ENCODE measurements at regions not wholly inside any gene's neighbourhood (a gene's known extent, or its start where the extent isn't known, plus 50 kb on each side); places are given as distances from the start of the nearest gene placed in this dataset.
"Not testable (repeated sequence)": the region's sequence is repeated elsewhere in the genome, so short reads cannot be mapped to it uniquely, and the experiment has no call there.

DNA sequence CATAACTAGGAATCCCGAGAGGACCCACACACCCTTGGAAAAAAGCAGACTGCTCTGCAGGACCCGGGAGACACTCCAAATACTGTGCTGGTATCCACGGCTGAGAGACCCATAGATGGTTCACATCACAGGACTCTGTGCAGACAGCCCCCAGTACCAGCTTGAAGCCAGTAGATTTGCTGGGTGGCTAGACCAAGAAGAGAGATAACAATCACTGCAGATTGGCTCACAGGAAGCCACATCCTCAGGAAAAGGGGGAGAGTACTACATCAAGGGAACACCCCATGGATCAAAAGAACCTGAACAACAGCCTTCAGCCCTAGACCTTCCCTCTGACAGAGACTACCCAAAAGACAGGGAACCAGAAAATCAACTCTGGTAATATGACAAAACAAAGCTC, 223.8 kb upstream of the LRATD1 start:
- no peak for DNase-seq

GRCh38 chr2:14417551-14417950, 215.0 kb upstream of the LRATD1 start:
- DNase-seq = no peak

- DNase-seq = no peak
These were observed 214.4 kb upstream of the LRATD1 start for GRCh38 chr2:14418115-14418514.

DNA sequence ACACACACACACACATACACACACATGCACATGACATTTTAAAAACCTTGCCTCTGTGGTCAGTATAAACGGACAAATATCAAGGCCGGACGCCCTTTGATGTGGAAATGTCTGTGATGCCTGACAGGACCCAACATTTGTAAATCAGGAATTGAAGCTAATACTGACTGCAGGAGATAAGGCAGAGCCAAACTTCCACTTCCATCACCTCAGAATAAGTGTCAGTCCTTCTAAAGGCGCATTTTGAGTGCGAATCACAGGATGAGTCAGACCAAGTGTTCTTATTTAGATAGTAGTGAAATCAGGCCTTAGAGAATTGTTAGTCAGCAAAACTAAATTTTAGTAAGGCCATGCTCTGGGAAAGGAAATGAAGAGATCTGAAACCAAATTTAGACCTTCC, 211.7 kb upstream of the LRATD1 start:
- no peak for DNase-seq

DNA sequence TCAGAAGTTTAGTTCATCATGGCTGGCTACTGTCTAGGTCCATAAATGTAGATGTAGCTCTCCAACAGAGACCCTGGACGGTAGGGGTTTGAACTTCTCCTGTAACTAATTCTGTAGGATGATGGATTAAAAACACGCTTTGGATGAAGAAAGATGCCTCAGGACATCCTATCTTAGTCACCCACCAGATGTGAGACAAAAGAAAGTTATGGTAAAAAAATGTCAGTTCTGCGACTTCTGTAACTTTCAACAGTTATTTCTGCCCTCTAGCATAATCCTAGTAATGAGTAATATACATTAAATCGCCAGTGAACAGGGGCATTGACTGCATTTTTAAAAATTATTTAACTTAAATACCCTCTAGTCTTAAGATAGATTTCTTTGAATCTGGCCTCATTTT, 210.1 kb upstream of the LRATD1 start:
- no peak for DNase-seq

- DNase-seq = no peak
These were observed 209.2 kb upstream of the LRATD1 start for GRCh38 chr2:14423145-14423906.

- DNase-seq = no peak
These were observed 207.8 kb upstream of the LRATD1 start for GRCh38 chr2:14424478-14425390.

- no peak for DNase-seq
These were observed 206.6 kb upstream of the LRATD1 start for GRCh38 chr2:14425869-14426268.

DNA sequence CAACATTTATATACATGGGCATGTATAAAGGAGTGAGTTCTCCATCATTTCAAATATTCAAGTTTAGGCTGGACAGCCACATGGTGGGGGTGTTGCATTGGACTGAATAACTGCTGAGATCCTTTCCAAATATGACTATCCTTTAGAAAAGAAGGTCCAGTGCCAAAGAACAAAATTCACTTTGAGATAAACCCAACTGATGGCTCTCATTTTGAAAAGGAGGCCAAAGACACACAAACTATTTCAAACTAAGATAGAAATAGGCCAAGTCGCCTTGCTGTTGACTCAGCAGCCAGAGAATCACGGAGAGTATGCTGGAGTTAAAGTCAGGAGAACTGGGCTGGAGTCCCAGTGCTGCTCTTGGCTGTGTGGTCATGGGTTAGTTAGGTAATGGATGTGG, 204.5 kb upstream of the LRATD1 start:
- no peak for DNase-seq

DNA sequence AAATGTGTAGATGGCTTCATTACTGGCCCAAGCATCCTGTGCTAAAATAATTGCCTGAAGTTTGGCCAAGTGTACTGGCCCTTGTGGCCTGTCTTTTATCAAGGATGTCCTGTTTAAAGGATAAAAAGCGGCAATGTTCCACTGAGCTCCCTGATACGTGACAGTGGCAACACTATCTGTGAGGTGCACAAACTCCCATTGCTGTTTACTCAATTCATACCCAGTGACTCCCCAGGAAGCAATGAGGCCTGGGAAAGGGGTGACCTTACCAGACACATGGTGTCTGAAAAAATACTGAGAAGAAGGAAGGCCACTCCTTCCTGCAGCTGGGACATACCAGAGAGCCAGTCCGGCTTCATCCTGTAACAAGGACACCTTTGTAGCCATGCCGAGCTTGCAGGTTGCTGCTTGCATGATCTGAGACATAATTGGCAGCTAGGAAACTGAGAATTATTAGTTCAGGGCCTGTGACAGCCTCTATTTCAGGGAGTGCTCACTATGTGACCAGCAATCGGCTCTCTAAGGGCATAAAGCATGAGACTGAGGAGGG, 198.5 kb upstream of the LRATD1 start:
- DNase-seq = no peak

DNA sequence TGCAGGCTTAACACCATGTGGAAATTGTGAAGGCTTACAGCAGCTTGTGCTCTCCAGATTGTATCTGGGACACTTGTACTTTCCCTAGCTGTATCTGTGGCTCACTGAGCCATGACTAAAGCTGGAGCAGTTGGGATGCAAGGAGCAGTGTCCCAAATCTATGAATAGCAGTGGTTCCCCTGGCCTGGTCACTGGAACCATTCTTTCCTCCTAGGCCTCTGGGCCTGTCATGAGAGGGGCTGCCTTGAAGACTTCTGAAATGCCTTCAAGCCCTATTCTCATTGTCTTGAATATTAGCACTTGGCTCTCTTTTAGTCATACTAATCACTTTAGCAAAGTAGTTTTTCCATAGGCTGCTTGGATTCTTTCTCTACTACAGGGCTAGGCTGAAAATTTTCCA, 186.8 kb upstream of the LRATD1 start:
- no peak for DNase-seq

- no peak for DNase-seq
These were observed 184.2 kb upstream of the LRATD1 start for GRCh38 chr2:14448340-14448739.

- DNase-seq = no peak
These were observed 181.2 kb upstream of the LRATD1 start for GRCh38 chr2:14451312-14451711.

DNA sequence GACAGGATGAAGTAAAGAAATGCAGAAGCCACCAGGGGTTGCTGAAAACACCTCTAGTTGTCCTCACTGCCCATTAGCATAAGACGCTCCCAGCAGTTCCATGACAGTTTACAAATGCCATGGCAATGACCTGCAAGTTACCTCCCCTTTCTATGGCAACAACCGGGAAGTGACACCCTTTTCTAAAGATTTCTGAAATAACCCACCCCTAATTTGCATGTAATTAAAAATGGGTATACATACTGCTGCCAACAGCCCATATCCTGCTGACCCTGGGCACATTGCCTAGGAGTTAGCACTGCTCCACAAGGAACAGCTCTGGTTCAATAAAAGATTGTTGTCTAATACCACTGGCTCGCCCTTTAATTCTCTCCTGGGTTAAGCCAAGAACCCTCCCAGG, 178.3 kb upstream of the LRATD1 start:
- DNase-seq = no peak

- no peak for DNase-seq
These were observed 172.7 kb upstream of the LRATD1 start for GRCh38 chr2:14459786-14460325.

GRCh38 chr2:14475994-14476393, 156.5 kb upstream of the LRATD1 start:
- DNase-seq = no peak

DNA sequence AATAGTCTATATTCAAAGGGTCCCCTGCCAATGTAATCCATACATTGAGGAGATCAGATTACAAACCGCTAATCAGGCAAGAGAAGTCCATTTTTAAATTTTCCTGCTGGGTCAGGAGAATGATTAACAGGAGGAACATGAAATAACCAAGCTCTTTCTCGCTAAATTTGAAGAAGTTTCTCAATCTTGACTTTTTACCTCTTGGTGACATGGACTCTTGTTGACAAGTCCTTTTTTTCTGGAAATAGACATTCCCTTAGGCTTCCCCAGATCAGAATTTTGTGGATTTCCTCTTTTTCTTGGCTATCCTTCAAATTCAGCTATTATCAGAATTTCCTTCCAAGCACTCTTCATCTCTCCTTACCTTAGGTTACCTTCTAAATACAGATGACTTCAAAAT, 153.0 kb upstream of the LRATD1 start:
- no peak for DNase-seq

DNA sequence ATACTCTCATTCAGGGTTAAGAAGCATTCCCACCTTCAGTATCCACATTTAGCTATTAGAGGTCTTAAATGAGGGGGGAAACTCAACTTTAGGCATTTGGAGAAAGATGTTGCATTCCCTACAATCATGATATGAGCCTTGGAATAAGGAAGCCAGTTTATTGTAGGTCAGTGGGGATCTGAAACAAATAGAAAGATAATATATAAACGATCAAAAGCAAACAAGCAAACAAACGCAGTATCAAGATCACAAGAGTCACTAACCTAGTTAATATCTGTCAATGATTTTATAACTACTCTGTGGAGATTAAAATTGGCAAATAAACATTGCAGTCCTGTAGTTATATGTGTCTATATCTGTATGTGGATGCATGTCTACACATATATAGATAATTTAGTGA, 152.4 kb upstream of the LRATD1 start:
- DNase-seq = no peak

DNA sequence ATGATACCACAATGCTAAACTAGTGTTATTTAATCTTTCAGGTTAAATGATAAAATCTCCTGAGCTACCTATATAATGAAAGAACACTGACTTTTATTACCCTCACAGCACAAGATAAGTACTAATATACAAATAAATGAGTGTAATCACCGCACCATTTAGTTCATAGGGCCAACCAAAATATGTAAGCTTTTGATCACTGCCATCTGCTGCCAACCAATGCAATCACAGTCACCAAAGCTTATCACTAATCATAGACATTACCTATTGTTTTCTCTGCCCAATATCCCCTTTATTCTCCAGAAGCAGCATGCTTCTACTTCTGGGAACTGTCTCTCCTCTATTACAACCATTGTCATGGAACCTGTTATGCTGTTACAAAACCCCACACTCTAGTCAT, 151.6 kb upstream of the LRATD1 start:
- no peak for DNase-seq

DNA sequence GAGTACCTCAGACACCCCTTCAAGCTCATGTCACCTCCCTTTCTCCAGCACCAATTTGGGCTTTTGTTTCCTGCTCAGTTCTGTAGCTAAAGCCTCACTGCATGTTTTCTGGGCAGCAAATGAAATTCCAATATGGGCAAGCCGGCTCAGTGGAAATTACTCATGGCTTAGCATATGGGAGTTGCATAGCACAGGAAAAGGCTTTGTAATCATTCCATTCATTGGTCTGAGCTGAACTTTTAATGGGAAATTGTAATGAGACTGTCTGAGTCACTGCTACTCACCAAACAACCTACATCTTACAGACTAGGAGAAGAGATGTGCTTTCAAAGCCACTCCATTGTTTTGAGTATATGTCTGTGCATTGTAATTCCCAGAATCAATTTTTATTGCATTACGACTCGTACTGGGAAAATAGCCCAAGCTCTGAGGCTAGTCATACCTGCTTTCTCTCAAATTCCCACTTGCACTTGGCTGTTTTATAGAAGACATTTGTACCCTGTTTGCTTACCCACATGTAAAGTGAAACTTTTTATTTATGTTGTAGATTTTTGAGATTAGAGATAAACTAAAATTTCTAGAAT, 139.5 kb upstream of the LRATD1 start:
- DNase-seq = no peak

DNA sequence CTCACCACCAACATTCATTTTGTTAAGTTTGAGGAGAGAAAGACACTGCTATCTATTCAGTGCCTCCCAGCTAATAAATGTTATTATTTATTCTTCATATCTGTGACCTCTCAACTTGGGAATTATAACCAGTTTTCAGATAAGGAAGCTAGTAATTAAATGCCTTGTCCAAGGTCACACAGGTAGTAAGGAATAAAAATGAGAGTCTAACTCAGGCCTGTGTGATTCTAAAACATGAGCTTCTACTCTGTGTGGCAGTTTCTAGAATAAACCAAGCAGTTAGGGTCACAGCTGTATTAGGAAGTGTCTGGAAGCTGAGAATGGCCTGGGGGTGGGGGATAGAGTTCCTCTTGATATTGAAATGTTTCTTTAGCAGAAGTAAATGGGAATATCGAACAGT, 137.8 kb upstream of the LRATD1 start:
- no peak for DNase-seq

DNA sequence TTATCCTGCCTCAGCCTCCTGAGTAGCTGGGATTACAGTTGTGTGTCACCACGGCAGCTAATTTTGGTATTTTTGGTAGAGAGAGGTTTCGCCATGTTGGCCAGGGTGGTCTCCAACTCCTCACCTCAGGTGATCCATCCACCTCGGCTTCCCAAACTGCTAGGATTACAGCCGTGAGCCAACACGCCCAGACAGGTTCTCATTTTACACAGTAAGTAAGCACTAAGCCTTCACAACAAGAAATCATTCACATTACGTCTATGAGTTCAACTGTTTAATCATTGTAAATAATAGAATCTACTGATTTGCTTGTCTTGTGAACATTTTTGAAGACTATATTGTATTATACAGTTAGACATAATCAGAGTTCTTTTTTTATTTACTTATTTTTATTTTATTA, 131.5 kb upstream of the LRATD1 start:
- no peak for DNase-seq

DNA sequence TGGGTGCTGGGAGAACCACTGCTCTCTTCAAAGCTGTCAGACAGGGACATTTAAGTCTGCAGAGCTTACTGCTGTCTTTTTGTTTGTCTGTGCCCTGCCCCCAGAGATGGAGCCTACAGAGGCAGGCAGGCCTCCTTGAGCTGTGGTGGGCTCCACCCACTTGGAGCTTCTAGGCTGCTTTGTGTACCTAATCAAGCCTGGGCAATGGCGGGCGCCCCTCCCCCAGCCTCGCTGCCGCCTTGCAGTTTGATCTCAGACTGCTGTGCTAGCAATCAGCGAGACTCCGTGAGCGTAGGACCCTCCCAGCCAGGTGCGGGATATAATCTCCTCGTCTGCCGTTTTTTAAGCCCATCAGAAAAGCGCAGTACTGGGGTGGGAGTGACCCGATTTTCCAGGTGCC, 125.6 kb upstream of the LRATD1 start:
- DNase-seq = not testable (repeated sequence)
